ENCODE measurements at regions not wholly inside any gene's neighbourhood (a gene's known extent, or its start where the extent isn't known, plus 50 kb on each side); places are given as distances from the start of the nearest gene placed in this dataset.

DNA sequence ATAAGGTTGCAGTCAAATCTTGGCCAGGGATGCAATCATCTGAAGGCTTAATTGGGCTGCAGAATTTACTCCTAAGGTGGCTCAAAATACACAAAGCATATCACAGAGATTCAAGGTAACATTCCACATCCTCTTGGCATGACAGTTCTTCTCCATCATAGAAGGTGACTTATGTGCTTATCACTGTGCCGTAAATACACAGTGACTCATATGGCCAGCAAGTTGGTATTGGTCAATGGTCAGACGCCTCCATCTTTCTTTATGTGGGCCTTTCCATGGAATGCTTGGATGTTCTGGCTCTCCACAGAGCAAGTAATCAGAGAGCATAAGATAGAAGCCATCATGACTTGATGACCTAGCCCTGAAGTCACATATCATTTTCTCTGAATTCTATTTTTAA is 168.8 kb upstream of the ST8SIA2 start:
- no peak for DNase-seq

DNA sequence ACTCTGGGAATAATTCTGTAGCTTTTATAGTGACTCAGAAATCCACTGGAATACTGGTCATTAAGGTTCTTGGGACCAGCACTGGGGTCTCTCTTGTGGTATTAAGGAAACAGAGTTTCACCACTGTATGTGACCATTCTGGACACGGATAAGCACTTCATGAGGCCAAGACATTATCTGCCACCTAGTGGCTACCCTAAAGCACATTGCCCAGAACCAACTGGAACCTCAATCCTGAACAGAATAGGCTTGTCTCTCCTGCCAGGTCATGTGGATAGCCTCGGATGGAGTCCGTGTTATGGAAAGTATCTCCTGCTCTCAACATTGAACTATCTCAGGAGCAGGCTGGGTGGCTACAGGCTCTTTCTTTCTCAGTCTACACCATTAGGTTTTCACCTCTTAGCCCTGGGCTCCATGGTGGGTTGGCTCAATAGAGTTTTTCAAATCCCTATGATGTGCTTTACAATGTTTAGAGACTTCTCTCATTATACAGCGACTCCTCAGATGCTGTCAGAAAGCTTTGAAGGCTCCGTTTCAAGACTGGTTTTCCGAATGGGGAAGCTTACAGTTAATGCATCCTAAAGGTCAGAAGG is 167.6 kb upstream of the ST8SIA2 start:
- peak; percentile 4 for DNase-seq

DNA sequence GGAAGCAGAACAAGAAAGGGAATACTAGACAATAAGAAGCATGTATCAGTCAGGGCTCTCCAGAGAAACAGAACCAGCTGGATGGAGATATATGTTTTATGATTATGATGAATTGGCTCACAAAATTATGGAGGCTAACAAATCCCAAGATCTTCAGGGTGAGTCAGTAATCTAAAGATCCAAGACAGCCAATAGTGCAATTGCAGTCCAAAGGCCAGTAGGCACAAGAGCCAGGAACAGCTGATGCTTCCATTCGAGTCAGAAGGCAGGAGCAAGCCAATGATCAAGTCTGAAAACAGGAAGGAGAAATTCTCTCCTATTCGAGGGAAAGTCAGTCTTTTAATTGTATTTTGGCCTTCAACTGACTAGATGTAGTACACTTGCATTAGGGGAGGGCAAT is 164.9 kb upstream of the ST8SIA2 start:
- DNase-seq: no peak

DNA sequence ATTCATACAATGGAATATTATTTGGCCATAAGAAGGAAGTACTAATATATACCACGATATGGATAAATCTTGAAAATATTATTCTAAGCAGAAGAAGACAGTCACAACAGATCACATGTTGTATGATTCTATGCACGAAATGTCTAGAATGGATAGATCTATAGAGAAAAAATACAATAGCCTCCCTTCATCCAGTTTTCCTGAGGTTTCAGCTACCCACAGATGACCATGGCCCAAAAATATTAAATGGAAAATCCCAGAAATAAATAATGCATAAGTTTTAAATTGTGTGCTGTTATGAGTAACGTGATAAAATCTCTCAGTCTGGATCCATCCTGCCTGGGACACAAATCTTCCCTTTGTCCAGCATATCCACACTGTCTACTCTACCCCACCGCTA is 162.2 kb upstream of the ST8SIA2 start:
- DNase-seq: no peak

DNA sequence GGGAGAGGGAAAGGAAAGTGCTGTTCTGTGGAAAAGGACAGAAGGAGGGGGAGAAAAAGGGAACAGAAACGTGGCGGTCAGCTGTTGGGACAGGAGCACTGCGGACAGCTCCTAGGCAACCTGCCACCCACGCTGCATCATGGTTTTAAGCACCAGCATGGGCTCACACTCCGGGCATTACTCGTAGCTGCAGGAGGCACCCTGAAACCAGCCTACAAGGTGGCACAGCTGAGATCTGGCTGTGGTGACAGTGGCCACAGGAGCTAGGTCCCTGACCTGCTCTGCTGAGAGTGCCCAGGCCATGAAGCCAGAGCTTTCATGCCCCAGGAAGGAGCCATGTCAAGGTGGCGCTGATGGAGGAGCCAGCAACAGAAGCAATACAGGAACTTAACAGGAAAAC is 161.4 kb upstream of the ST8SIA2 start:
- no peak for DNase-seq

DNA sequence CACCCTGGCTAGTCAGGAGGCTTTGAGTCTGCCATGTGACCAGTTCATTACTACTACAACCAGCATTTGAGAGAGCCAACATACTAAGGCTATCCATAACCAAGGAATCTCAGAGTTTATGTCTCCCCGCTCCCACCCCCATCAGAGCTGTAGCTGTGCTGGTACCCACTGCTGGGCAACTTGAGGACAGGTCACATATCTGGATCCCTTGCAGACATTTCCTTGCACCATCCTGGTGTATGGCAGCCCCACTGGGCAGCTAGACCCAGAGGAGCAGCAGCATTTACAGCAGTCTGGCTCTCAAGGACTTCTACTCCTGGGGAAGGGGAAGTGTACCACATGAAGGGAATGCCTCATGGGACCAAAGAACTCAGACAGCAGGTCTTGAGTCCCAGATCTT is 160.8 kb upstream of the ST8SIA2 start:
- no peak for DNase-seq

DNA sequence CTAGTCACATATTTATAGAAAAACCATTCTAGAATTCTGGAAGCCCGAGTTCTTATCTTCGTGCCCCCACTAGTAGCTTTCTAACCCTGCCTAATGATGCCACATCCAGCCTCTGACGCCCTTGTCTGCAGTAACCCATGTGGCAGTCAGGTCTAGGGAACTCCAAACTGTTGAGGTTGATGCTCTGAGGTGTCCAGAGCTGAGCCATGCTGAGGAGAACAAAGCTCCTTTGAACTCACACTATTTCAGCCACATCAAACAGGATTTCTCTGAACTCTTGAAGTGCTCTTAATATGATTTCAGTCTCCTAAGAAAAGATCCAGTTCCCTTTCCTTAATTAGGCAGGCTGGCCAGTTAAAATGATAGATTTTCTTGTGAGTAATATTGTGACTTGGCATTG is 150.5 kb upstream of the ST8SIA2 start:
- no peak for DNase-seq

DNA sequence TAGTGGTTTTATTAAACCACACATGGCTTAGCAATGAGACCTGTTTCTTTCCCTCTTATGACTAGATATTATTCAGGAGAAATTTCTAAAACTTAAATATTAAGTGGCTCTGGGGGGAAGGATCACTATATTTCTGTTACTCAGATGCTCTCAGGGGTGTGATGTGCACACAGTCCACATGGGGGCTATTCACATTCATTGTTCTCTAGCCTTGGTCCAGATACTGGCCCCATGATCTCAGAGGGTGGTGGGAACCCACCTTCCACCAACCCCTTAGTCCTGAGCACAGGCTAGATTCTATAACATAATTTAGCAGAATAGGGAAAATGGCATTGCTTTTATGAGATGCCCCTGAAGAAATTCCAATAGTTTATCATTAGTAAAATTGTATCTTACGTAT is 149.0 kb upstream of the ST8SIA2 start:
- DNase-seq: no peak

DNA sequence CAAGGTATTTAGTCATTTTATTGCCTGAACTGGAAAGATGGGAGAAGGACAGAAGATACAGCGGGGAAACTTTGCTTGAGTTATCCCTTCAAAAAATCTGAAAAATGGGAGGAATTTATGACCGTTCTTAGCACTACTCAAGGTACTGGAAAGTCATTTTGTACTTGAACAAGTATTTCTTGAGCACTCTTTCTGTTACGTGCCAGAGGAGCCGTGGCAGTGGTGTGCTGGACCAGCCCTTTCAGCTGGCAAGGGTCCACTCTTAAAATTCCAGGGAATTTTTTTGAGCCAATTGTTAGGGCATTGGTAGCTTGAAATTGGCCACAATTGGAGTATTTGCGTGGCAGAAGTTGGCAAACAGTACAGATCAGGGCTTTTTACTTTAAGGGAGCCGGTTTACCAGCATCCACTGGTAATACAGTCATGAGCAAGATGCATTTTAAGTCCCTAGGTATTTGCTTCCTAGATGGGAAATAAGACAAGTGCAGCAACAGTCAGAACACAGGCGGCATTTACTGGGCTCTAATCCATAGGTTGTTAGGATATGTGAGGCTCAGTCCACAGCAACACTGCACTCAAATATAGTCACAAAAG is 145.9 kb upstream of the ST8SIA2 start:
- no peak for DNase-seq

DNA sequence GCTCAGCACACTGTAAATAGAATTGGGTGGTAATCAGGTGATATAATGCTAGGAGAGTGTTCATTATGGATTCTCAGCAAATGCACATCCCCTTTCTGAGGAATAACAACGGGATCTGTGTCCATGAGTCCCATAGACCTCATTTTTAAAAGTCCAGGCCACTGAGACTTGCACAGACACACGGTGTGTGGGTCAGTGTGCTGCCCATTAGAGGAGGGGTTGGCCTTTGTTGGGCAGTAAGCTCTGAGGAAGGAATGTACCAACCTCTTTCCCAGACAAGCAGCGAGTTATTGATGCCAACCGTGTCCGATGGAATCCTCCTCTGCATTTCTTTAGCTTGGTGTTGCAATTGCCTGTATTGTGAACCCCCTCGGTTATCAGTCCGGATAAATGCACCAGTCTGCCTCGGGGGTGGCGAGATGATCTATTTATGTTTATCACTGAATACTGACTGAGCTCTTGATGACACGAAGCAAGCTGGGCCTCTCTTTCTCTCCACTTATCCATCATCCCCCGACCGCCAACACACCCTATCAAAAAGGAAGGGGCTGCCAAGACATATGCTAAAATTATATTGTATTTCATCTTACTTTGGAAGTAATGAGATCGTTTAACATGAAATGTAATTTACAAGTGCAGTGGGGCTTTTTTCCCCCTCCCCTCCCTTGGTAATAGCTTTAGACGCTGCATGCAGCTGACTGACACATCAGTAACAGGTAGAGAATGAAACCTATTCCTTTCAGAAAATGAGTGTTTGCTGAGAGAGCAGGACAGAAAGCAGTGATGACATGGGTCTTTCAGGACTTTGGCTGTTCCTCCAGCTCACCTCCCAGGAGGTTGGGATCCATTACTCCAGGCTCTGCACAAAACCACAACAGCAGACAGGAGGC is 126.6 kb upstream of the ST8SIA2 start:
- DNase-seq: no peak

DNA sequence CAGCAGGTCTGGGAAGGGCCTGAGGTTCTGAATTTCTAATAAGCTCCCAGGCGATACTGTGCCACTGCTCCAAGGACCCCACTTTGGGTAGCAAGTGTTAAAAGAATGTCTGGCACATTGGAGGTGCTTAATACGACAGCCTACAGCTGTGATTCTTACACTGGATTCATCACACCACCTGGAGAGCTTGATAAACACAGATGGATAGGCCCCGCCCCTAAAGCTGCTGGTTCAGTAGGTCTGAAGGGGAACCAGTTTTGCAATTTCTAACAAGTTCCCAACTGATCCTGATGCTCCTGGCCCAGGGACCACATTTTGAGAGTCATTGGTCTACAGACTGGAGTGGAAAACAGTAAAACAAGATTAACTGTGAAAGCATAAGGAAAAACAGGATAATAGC is 124.8 kb upstream of the ST8SIA2 start:
- DNase-seq: no peak

DNA sequence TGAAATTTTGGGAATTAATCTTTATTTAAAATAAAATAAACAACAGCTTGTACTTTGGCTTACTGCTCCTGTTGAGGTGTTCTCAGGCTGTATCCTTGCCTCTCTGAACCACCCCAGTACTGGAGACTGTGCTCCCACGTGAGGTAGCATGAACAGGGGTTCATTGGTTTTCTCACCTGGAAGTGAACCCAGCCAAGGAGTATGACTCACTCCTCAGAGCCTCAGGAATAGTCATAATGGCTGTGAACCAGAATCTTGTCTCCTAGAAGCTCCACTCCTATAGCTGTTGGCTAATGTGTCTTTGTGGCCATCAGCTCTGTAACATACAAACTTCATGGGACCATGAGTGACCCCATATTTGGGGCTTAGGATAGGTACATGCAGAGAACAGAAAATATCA is 122.5 kb upstream of the ST8SIA2 start:
- no peak for DNase-seq

DNA sequence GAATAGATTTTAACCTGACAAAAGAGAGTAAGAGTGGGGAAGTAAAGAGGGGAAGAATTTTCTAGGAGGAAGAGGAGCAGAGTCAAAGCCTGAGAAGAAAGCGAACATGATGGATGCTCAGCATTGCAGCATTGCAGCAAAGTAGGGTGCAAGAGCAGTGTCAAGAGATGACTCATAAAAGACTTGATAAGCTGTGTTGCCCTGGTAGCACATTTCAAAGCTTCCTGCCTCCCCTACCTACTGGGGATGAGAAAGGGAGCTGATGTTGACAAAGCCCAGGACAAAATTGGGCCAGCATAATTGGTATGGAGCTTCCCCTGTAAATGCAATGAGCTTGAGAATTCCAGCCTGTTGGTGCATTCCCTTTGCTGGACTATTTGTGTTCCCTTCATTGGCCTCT is 121.6 kb upstream of the ST8SIA2 start:
- no peak for DNase-seq

DNA sequence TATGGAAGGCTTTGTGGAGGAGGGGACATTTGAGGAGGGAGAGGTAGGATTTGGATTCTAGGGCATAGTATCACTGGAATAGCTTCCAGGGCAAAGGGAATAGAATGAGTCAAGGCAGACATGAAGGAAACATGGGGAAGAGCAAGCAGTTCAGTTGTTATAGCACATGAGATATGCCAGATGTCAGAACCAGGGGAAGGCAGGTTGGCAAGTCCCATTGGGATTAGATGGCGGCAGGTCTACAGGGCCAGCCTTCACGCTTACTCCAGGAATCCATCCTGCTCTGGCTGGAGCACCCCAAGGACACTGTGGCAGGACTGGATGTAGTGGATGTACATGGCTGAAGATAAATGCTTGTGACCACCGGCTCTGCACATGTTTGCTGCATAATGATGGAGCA is 120.4 kb upstream of the ST8SIA2 start:
- no peak for DNase-seq

DNA sequence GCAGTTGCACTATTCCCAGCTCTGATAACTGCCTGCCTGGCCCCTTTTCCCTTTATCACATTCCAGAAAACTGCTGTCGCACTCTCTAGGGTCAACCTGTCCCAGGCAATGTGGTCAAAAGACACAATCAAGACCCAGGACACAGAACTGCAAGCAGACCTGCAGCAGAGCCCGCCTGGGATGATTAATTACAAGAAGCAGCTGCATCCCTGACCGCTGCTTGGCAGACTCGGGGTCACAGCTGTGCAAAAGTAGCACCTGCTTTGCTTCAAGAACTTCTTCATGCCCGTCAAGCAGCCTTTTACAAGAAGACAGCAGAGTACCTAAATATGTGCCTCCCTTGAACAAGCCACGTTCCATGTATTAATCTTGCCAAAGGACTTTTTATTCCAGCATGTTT is 120.0 kb upstream of the ST8SIA2 start:
- no peak for DNase-seq

DNA sequence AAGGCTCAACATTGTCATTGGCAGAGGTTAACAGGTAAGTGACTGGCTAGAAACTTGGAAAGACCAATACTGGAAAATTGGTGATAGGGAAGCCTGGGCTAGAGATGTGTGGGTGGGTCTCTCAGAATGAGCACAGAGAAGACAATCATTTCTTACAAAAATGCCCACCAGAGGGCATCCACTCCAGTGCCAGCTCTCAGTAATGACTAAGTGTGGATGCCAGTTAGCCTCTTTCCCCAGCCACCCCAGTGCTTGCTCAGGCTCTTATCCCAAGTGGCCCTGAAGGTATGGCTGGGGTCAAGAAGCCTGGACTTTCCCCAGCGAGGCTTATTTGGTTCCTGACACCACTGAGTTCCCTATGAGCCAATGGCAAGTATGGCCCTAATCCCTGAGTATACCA is 115.9 kb upstream of the ST8SIA2 start:
- DNase-seq: peak; percentile 27

DNA sequence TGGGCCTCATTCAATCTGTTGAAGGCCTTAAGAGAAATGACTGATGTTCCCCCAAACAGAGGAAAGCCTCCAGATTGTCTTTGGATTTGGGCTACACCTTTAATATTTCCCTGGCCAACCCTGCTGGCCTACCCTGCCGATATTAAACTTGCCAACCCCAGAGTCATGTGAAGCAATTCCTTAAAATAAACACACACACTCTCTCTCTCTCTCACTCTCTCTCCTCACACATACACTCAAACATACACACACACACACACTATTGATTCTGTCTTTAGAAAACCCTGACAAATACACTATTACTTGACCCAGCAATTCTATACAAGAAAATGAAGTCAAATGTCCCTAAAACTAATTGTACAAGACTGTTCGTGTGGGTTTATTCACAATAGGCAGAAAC is 109.9 kb upstream of the ST8SIA2 start:
- no peak for DNase-seq

DNA sequence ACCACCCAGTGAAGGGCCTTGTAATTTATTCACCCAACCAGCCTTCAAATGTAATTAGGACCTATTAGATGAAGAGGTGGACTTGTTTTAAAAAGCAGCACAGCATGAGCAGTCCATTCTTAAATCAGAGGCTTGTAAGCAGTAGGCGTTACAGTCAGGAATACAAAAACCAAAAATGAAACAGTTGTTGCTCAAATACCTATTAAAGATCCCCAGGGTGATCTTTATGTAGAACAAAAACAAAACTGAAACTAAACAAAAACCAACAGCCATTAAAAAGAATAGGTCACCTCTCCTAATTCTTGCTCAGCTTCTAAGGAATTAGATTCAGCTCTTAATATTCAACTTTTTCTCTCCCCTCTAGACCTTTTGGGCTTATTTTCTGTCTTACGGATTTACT is 104.9 kb upstream of the ST8SIA2 start:
- DNase-seq: no peak

DNA sequence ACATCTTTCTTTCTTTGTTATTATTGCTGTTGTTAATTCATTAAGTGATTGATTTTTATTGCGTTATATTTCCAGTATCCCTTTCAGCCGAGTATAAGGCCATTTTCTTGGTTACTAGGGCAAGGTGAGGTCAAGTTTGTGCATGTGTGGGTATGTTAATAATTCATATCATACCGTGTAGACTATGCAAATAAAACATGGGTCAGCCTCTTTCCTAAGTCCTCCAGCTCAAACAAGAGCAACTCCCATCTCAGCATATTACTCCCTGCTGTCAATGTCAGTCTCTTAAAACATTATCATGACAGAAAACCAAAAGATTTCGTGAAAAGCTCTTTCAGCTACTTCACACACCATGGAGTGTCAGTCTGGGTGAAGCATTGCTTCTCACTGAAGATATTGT is 103.9 kb upstream of the ST8SIA2 start:
- no peak for DNase-seq

DNA sequence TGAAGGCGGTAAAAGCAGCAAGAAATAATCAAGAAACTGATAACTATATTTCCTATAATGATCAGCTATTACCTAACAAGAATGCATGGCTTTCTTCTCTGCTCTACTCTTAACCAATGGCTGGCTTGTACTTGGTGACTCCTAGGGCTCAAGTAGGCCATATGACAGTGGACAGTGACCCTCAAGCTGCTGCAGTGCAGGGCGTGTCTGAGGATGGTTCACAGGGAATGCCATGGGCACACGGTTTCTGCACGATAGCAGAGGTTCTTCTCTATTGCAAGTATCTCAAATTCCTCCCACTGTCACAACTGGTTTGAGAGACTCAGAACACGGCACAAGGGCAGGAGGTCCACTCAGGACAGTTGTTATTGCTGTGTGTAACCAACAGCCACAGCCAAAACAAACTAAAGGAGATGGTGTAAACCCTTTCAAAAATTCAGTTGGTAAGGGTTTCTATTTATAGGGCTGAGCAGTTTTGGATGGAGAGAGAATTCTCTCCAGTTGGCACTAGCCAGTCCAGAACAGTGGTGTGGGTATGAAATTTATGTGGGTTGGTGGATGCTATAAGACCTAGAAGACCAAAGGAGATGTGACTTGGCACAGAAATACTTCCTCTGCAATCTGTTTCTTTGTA is 103.2 kb upstream of the ST8SIA2 start:
- no peak for DNase-seq

DNA sequence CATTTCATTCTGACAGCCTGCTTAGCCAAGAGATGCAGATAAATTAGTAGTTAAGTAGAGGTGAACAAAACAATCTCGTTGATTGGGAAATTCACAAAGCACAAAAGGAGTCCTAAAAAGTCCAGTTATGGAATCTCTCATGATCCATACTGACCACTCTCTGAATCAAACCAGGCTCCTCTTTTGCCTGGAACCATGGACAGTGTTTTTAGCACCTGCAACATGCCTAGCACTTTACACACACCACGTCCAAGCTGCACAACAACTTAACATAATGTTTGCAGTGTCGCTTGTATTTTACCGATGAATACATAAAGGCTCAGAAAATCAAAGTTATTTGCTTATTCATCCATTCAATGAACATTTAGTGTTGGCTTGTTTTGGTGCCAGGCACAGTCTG is 101.8 kb upstream of the ST8SIA2 start:
- no peak for DNase-seq

DNA sequence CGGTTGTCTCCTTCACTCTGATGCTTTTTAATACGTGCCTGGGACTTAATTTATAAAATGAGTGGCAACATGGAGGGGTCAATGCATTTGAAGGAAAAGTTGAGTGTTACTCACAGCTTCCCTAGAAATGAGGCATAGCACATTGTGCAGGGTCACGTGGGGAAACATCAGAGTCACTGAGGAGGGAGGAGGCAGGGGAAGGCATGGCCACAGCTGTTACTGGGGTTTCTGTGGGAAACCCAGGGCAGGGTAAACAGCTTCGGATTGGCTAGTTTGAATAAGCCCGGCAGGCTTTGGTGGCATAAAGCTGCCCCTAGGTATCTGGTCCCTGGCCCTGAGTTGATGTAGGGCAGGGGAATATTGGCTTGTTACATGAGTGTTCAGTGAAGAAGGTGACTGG is 98.9 kb upstream of the ST8SIA2 start:
- DNase-seq: no peak

DNA sequence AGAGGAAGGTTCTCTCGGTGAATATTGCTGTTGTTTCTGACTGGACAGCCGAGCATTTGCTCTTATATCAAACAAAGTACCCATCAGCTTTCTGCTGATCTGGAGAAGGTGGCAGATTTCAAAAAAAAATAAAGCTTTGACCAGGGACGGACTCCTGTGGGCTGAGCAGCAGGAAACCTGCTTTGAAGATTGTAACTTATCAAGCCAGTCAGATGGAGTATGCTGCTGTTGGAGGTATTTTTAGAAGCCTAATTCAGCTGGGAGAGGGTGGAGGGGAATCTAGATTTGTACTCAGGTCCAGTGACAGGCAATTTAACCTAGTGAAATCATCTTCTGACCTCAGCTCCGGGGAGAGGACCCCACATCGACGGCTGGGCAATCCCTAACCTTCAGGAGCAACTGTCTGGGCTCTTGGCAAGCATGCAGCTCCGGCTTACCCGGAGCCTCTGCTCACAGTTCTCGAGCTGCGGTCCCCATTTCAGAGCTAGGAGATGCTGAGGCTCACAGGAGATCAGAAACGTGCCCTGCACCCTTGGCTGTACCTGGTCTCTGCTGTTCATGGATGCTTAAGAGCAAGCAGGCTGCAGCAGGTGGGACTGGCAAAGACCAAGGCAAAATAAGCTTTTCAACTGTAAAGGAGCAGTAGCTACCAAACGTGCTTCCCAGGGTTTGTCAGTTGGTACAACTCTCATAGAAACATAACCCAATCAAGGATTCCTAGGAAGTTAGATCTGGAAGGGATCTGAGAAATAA is 89.3 kb upstream of the ST8SIA2 start:
- DNase-seq: no peak
